GM18520 (cell line): ENCODE measurements at regions not wholly inside any gene's neighbourhood (a gene's known extent, or its start where the extent isn't known, plus 50 kb on each side); places are given as distances from the start of the nearest gene placed in this dataset.

ENCODE experiments used
- ATAC-seq: cut with Tn5 transposase; IDR thresholded peaks from one replicate; pipeline ENCODE4 v1.9.1; 2021; ENCODE audit not compliant: unreplicated experiment

- ATAC-seq, result no peak
Observed at GRCh38 chr4:34791209-34791608, 1453.1 kb downstream of the ARAP2 start.

GRCh38 chr4:34800953-34801352 is 1443.4 kb downstream of the ARAP2 start:
- no peak for ATAC-seq

GRCh38 chr4:34814266-34814665 is 1430.0 kb downstream of the ARAP2 start:
- no peak for ATAC-seq

- ATAC-seq, result no peak
Observed at GRCh38 chr4:34824515-34824914, 1419.8 kb downstream of the ARAP2 start.

- ATAC-seq, result no peak
Observed at GRCh38 chr4:34826660-34827059, 1417.7 kb downstream of the ARAP2 start.

- no peak for ATAC-seq
Observed at GRCh38 chr4:34845926-34846325, 1398.4 kb downstream of the ARAP2 start.

GRCh38 chr4:34850421-34850820 is 1393.9 kb downstream of the ARAP2 start:
- ATAC-seq, result no peak

GRCh38 chr4:34850968-34851367 is 1393.3 kb downstream of the ARAP2 start:
- no peak for ATAC-seq

GRCh38 chr4:34851411-34851810 is 1392.9 kb downstream of the ARAP2 start:
- ATAC-seq, result no peak

- ATAC-seq, result no peak
Observed at GRCh38 chr4:34854451-34854850, 1389.9 kb downstream of the ARAP2 start.

GRCh38 chr4:34861666-34862065 is 1382.6 kb downstream of the ARAP2 start:
- ATAC-seq, result no peak

- no peak for ATAC-seq
Observed at GRCh38 chr4:34878961-34879360, 1365.4 kb downstream of the ARAP2 start.

GRCh38 chr4:34880246-34880645 is 1364.1 kb downstream of the ARAP2 start:
- ATAC-seq, result no peak

- no peak for ATAC-seq
Observed at GRCh38 chr4:34891892-34892291, 1352.4 kb downstream of the ARAP2 start.

- ATAC-seq, result no peak
Observed at GRCh38 chr4:34893382-34893781, 1350.9 kb downstream of the ARAP2 start.

GRCh38 chr4:34920032-34920431 is 1324.3 kb downstream of the ARAP2 start:
- no peak for ATAC-seq

- ATAC-seq, result no peak
Observed at GRCh38 chr4:34921391-34921790, 1322.9 kb downstream of the ARAP2 start.

- no peak for ATAC-seq
Observed at GRCh38 chr4:34922325-34922724, 1322.0 kb downstream of the ARAP2 start.

GRCh38 chr4:34932591-34932990 is 1311.7 kb downstream of the ARAP2 start:
- ATAC-seq, result no peak

- ATAC-seq, result no peak
Observed at GRCh38 chr4:34935739-34936138, 1308.6 kb downstream of the ARAP2 start.

- no peak for ATAC-seq
Observed at GRCh38 chr4:34939073-34939472, 1305.2 kb downstream of the ARAP2 start.

GRCh38 chr4:34943741-34944386 is 1300.5 kb downstream of the ARAP2 start:
- ATAC-seq, result no peak

GRCh38 chr4:34950926-34951325 is 1293.4 kb downstream of the ARAP2 start:
- ATAC-seq, result no peak
